CD14-positive monocyte (primary cell): ENCODE measurements at regions not wholly inside any gene's neighbourhood (a gene's known extent, or its start where the extent isn't known, plus 50 kb on each side); places are given as distances from the start of the nearest gene placed in this dataset.

Source experiments
- DNase-seq, 3 donors: peaks; one replicate each; pipeline ENCODE4 v3.0.0-alpha.2; 2011 to 2022
- H2AFZ ChIP-seq: 2 replicates; pipeline ENCODE4 v1.6.0; 2012; ENCODE audit warnings: mild to moderate bottlenecking, low read depth, low read length, inconsistent platforms; ENCODE audit not compliant: insufficient read depth, poor library complexity, severe bottlenecking
- H3K27ac ChIP-seq, 2 donors: 1 replicate in 1 of 2; 2 replicates in 1 of 2; pipeline ENCODE4 v1.5.1; 2012 to 2013; ENCODE audit warnings: low read length in 2 of 2, control low read depth in 1 of 2, inconsistent platforms in 1 of 2, low read depth in 1 of 2, mild to moderate bottlenecking in 1 of 2
- H3K27me3 ChIP-seq, 2 donors: one replicate each; pipeline versions ENCODE4 v1.6.0 to v1.6.1; 2011 to 2013; ENCODE audit warnings: low read length in 2 of 2; ENCODE audit not compliant: control insufficient read depth in 2 of 2, insufficient read depth in 2 of 2
- H3K36me3 ChIP-seq, 2 donors: replicated peaks in 1 of 2; 1 replicate in 1 of 2; 2 replicates in 1 of 2; pipeline versions ENCODE4 v1.5.1 to v1.6.1; 2012 to 2013; ENCODE audit warnings: low read length in 2 of 2, control low read depth in 1 of 2, inconsistent platforms in 1 of 2, mild to moderate bottlenecking in 1 of 2; ENCODE audit not compliant: insufficient read depth in 2 of 2, control insufficient read depth in 1 of 2
- H3K4me1 ChIP-seq, 2 donors: 1 replicate in 1 of 2; 2 replicates in 1 of 2; pipeline versions ENCODE4 v1.5.1 to v1.6.1; 2012 to 2013; ENCODE audit warnings: low read length in 2 of 2, control low read depth in 1 of 2, inconsistent platforms in 1 of 2, mild to moderate bottlenecking in 1 of 2, moderate library complexity in 1 of 2; ENCODE audit not compliant: insufficient read depth in 2 of 2, control insufficient read depth in 1 of 2
- H3K4me2 ChIP-seq: replicated peaks from 2 replicates; pipeline ENCODE3; 2012; ENCODE audit warnings: low read length, moderate library complexity, mild to moderate bottlenecking; ENCODE audit not compliant: poor library complexity, severe bottlenecking; ENCODE audit errors: extremely low read depth
- H3K4me3 ChIP-seq, 3 experiments: fragments of 200-600 bp in 1 of 3; sonication (generic) in 1 of 3; replicated peaks in 1 of 3; 1 replicate in 2 of 3; 2 replicates in 1 of 3; pipeline ENCODE4 v1.5.1; 2011 to 2013; ENCODE audit warnings: low read length in 3 of 3, mild to moderate bottlenecking in 3 of 3, control low read depth in 2 of 3, low read depth in 2 of 3, inconsistent platforms in 1 of 3, moderate library complexity in 1 of 3
- H3K79me2 ChIP-seq: 2 replicates; pipeline ENCODE4 v1.6.0; 2012; ENCODE audit warnings: mild to moderate bottlenecking, control low read depth, inconsistent platforms, low read length, moderate library complexity; ENCODE audit not compliant: insufficient read depth
- H3K9ac ChIP-seq: 2 replicates; pipeline ENCODE4 v1.6.0; 2017; ENCODE audit warnings: low read length, mild to moderate bottlenecking; ENCODE audit not compliant: insufficient read depth, poor library complexity, severe bottlenecking
- H3K9me3 ChIP-seq, 2 donors: replicated peaks in 1 of 2; 1 replicate in 1 of 2; 2 replicates in 1 of 2; pipeline versions ENCODE4 v1.5.1 to v1.6.1; 2012 to 2013; ENCODE audit warnings: low read length in 2 of 2, control low read depth in 1 of 2; ENCODE audit not compliant: control insufficient read depth in 1 of 2, insufficient read depth in 1 of 2
- H4K20me1 ChIP-seq: 2 replicates; pipeline ENCODE4 v1.6.0; 2012; ENCODE audit warnings: mild to moderate bottlenecking, low read length, control low read depth, moderate library complexity; ENCODE audit not compliant: insufficient read depth
- H3K27ac Mint-ChIP-seq, 7 donors: one replicate each; pipeline ENCODE4 v1.8.0; 2020; ENCODE audit warnings: mild to moderate bottlenecking in 7 of 7, mixed read lengths in 7 of 7, moderate library complexity in 6 of 7, inconsistent platforms in 2 of 7
- H3K27me3 Mint-ChIP-seq, 3 donors: one replicate each; pipeline ENCODE4 v1.8.0; 2021 to 2022; ENCODE audit warnings: low read depth in 3 of 3, mild to moderate bottlenecking in 3 of 3, mixed read lengths in 3 of 3, moderate library complexity in 3 of 3, inconsistent platforms in 1 of 3
- H3K36me3 Mint-ChIP-seq, 2 donors: one replicate each; pipeline ENCODE4 v1.8.0; 2020; ENCODE audit warnings: mixed read lengths in 2 of 2, inconsistent platforms in 1 of 2, mild to moderate bottlenecking in 1 of 2
- H3K4me1 Mint-ChIP-seq: one replicate; pipeline ENCODE4 v1.8.0; 2020; ENCODE audit warnings: mild to moderate bottlenecking, mixed read lengths
- H3K4me3 Mint-ChIP-seq, 2 donors: one replicate each; pipeline ENCODE4 v1.8.0; 2020; ENCODE audit warnings: mild to moderate bottlenecking in 2 of 2, mixed read lengths in 2 of 2, moderate library complexity in 1 of 2
- H3K9me3 Mint-ChIP-seq, 7 donors: one replicate each; pipeline ENCODE4 v1.8.0; 2020 to 2022; ENCODE audit warnings: mixed read lengths in 7 of 7, mild to moderate bottlenecking in 6 of 7, moderate library complexity in 6 of 7, inconsistent platforms in 2 of 7
- intact Hi-C, 2 donors: fragments of 100-400 bp; cut with micrococcal nuclease; formaldehyde crosslinking; loops; one replicate each; pipeline versions ENCODE4 v1.15.0 to v1.15.1; 2023
- TF ChIP-seq, protein P1 (sequence below): fragments of 200-600 bp; IDR thresholded peaks from one replicate; pipeline ENCODE4 v1.8.0; 2022; ENCODE audit warnings: antibody characterized with exemption, mild to moderate bottlenecking

DNA sequence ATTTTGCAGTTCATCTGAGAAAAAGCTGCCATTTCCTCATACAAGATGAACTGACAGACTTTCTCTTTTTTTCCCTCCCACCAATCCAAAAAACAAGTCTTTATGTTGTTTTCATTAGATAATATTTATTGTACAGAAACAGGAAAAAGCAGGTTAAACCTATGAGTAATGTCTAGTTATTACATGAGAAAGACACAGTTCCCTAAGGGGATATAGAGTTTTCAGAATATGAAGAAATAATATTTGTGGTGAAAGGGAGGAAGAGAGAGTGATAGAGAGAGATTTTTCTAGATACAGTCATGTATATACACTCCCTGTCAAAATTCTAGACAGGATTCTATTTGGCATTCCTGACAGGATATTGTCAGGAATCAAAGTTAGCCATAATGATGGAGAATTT lies 392.4 kb downstream of the BMP2 start:
- Mint-ChIP-seq H3K4me1 (no peaks in the 10 kb centered on the region), H3K27me3 (peaks cover 0 to 1% (median 0%) of the 10 kb centered on the region in 3 donors), H3K4me3 (no peak overlapping the region), H3K36me3 (no peaks in the 10 kb centered on the region), H3K27ac (no peak overlapping the region), H3K9me3 (peaks cover 0 to 5% (median 0%) of the 10 kb centered on the region in 7 donors)
- no peak overlapping the region for H3K4me2 ChIP-seq
- H3K9me3 ChIP-seq: no peaks in the 10 kb centered on the region
- no peaks in the 10 kb centered on the region for H3K4me1 ChIP-seq
- TF ChIP-seq, protein P1, sequence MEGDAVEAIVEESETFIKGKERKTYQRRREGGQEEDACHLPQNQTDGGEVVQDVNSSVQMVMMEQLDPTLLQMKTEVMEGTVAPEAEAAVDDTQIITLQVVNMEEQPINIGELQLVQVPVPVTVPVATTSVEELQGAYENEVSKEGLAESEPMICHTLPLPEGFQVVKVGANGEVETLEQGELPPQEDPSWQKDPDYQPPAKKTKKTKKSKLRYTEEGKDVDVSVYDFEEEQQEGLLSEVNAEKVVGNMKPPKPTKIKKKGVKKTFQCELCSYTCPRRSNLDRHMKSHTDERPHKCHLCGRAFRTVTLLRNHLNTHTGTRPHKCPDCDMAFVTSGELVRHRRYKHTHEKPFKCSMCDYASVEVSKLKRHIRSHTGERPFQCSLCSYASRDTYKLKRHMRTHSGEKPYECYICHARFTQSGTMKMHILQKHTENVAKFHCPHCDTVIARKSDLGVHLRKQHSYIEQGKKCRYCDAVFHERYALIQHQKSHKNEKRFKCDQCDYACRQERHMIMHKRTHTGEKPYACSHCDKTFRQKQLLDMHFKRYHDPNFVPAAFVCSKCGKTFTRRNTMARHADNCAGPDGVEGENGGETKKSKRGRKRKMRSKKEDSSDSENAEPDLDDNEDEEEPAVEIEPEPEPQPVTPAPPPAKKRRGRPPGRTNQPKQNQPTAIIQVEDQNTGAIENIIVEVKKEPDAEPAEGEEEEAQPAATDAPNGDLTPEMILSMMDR: no peak
- no peak overlapping the region for H3K9ac ChIP-seq
- no peaks in the 10 kb centered on the region for H3K79me2 ChIP-seq
- H4K20me1 ChIP-seq: no peaks in the 10 kb centered on the region
- H3K27me3 ChIP-seq: no peaks in the 10 kb centered on the region
- H3K4me3 ChIP-seq: no peak overlapping the region
- no peak for DNase-seq
- intact Hi-C loops: no loop called here
- no peak overlapping the region for H2AFZ ChIP-seq
- H3K27ac ChIP-seq: no peak overlapping the region
- no peaks in the 10 kb centered on the region for H3K36me3 ChIP-seq

- H3K79me2 ChIP-seq: no peaks in the 10 kb centered on the region
- H3K4me3 ChIP-seq: no peak overlapping the region
- H3K27ac ChIP-seq: no peak overlapping the region
- H3K9ac ChIP-seq: no peak overlapping the region
- H2AFZ ChIP-seq: no peak overlapping the region
- no peak overlapping the region for H3K4me2 ChIP-seq
- no peak overlapping the region for H3K27ac Mint-ChIP-seq
- no peaks in the 10 kb centered on the region for H3K4me1 ChIP-seq
- peaks cover 0 to 5% (median 0%) of the 10 kb centered on the region in 7 donors for H3K9me3 Mint-ChIP-seq
- no peaks in the 10 kb centered on the region for H4K20me1 ChIP-seq
- H3K27me3 ChIP-seq: no peaks in the 10 kb centered on the region
- H3K27me3 Mint-ChIP-seq: peaks cover 0 to 1% (median 0%) of the 10 kb centered on the region in 3 donors
- no peak overlapping the region for H3K4me3 Mint-ChIP-seq
- H3K36me3 Mint-ChIP-seq: no peaks in the 10 kb centered on the region
- TF ChIP-seq, protein P1: no peak
- intact Hi-C loops: no loop called here
- H3K36me3 ChIP-seq: no peaks in the 10 kb centered on the region
- no peaks in the 10 kb centered on the region for H3K9me3 ChIP-seq
- no peaks in the 10 kb centered on the region for H3K4me1 Mint-ChIP-seq
- DNase-seq: no peak
These were observed 394.2 kb downstream of the BMP2 start for GRCh38 chr20:7161690-7162089.
